ENCODE measurements at regions not wholly inside any gene's neighbourhood (a gene's known extent, or its start where the extent isn't known, plus 50 kb on each side); places are given as distances from the start of the nearest gene placed in this dataset.

DNA sequence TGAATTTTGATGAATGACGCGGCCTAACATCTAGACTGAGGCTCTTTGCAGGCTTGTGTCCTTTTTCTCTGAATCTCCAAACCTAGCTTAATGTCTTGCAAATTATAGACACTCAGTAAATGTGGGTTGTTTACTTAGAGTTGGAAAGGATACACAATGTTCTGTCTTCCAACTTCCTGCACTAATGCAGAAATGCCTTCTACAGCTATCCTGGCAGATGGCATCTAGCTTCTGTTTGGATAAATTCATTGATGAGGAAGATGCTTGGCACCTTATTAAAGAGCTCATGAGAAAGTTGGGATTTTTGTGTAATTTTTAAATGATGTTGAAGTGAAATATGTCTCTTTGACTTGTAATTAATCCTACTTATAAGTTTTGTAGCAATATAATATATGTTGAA lies 1822.2 kb downstream of the MAT2B start:
- no peak for DNase-seq
- H3K36me3 Mint-ChIP-seq: no peaks in the 10 kb centered on the region
- Histone ChIP-seq H3K9me3 (ENCODE audit: control insufficient read depth, insufficient read depth, low read length) (peaks cover 2% of the 10 kb centered on the region), H3K4me1 (ENCODE audit: control insufficient read depth, insufficient read depth, low read length) (no peaks in the 10 kb centered on the region), H3K36me3 (ENCODE audit: control insufficient read depth, insufficient read depth, low read length) (no peaks in the 10 kb centered on the region), H3K27me3 (ENCODE audit: control insufficient read depth, insufficient read depth, low read length) (no peaks in the 10 kb centered on the region), H3K4me3 (ENCODE audit: low read length) (no peak overlapping the region), H3K27ac (ENCODE audit: low read length) (no peak overlapping the region)
- H3K27me3 Mint-ChIP-seq (ENCODE audit: low read depth in 2 of 2): no peaks in the 10 kb centered on the region
- intact Hi-C loops (cut with micrococcal nuclease): no loop called here
- H3K9me3 Mint-ChIP-seq: peaks cover 2 to 6% of the 10 kb centered on the region in 2 donors
- WGBS (ENCODE audit: insufficient coverage): 100% methylated on average over 2 of the region's 2 CpGs
- H3K4me1 Mint-ChIP-seq: no peaks in the 10 kb centered on the region
- ATAC-seq: no peak
- no peak for TF ChIP-seq CTCF (IDR thresholded peaks at IDR 0.05)
- no peak overlapping the region for H3K4me3 Mint-ChIP-seq
- no peak overlapping the region for H3K27ac Mint-ChIP-seq

DNA sequence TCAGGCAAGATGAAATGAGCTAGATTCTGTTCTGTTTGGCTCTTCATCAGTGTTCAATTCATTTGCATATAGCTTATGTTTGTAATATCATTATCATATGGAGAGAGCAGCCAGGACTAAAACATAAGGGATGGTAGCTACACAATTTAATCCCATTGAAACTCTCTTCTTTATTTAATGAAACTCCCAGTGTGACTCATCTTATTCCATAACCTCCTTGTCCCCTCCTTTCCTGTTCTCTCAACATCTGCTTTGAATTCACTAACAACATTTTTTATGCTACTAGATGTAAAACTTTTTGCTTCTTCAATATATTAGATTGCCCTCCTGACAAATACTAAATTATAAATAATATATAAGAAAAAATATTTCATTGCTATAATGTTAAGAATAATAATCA lies 1823.4 kb downstream of the MAT2B start:
- Histone ChIP-seq H3K27ac (ENCODE audit: low read length) (no peak overlapping the region), H3K4me1 (ENCODE audit: control insufficient read depth, insufficient read depth, low read length) (no peaks in the 10 kb centered on the region), H3K27me3 (ENCODE audit: control insufficient read depth, insufficient read depth, low read length) (no peaks in the 10 kb centered on the region), H3K4me3 (ENCODE audit: low read length) (no peak overlapping the region), H3K36me3 (ENCODE audit: control insufficient read depth, insufficient read depth, low read length) (no peaks in the 10 kb centered on the region), H3K9me3 (ENCODE audit: control insufficient read depth, insufficient read depth, low read length) (no peaks in the 10 kb centered on the region)
- DNase-seq: no peak
- no peak for TF ChIP-seq CTCF (IDR thresholded peaks at IDR 0.05)
- Mint-ChIP-seq H3K27ac (no peak overlapping the region), H3K4me1 (no peaks in the 10 kb centered on the region), H3K4me3 (no peak overlapping the region), H3K27me3 (ENCODE audit: low read depth in 2 of 2) (no peaks in the 10 kb centered on the region), H3K9me3 (peaks cover 7 to 13% of the 10 kb centered on the region in 2 donors), H3K36me3 (no peaks in the 10 kb centered on the region)
- intact Hi-C loops (cut with micrococcal nuclease): no loop called here
- no peak for ATAC-seq

DNA sequence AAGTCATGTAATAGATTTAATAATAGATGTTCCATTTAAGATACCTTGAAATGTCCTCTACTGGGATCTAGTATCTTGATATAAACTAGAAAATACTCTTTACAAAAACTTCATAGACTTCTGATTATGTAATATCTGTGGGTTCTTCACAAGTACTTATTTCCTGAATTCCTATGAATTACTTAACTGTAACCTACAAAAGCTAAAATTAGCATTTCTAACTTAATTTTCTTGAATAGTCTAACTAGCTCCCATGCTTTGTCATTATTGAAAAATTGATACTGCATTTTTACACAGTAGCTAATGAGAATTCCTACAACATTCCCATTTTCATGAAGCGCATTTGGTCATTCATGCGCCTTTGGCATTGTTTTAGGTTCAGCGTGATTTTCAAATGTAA lies 1828.2 kb downstream of the MAT2B start:
- ATAC-seq (no peak), DNase-seq (no peak)
- WGBS (ENCODE audit: insufficient coverage): 86% methylated on average over 3 of the region's 3 CpGs
- Histone ChIP-seq H3K9me3 (ENCODE audit: control insufficient read depth, insufficient read depth, low read length) (no peaks in the 10 kb centered on the region), H3K27ac (ENCODE audit: low read length) (no peak overlapping the region), H3K27me3 (ENCODE audit: control insufficient read depth, insufficient read depth, low read length) (no peaks in the 10 kb centered on the region), H3K36me3 (ENCODE audit: control insufficient read depth, insufficient read depth, low read length) (no peaks in the 10 kb centered on the region), H3K4me3 (ENCODE audit: low read length) (no peak overlapping the region), H3K4me1 (ENCODE audit: control insufficient read depth, insufficient read depth, low read length) (no peaks in the 10 kb centered on the region)
- intact Hi-C loops (cut with micrococcal nuclease): no loop called here
- Mint-ChIP-seq H3K36me3 (no peaks in the 10 kb centered on the region), H3K27ac (no peak overlapping the region), H3K4me1 (no peaks in the 10 kb centered on the region), H3K4me3 (no peak overlapping the region), H3K27me3 (ENCODE audit: low read depth in 2 of 2) (no peaks in the 10 kb centered on the region), H3K9me3 (peaks cover 6 to 13% of the 10 kb centered on the region in 2 donors)
- no peak for TF ChIP-seq CTCF (IDR thresholded peaks at IDR 0.05)

- Histone ChIP-seq H3K36me3 (ENCODE audit: control insufficient read depth, insufficient read depth, low read length) (no peaks in the 10 kb centered on the region), H3K4me3 (ENCODE audit: low read length) (no peak overlapping the region), H3K9me3 (ENCODE audit: control insufficient read depth, insufficient read depth, low read length) (no peaks in the 10 kb centered on the region), H3K27ac (ENCODE audit: low read length) (no peak overlapping the region), H3K27me3 (ENCODE audit: control insufficient read depth, insufficient read depth, low read length) (no peaks in the 10 kb centered on the region), H3K4me1 (ENCODE audit: control insufficient read depth, insufficient read depth, low read length) (no peaks in the 10 kb centered on the region)
- Mint-ChIP-seq H3K36me3 (no peaks in the 10 kb centered on the region), H3K4me3 (no peak overlapping the region), H3K4me1 (no peaks in the 10 kb centered on the region), H3K27me3 (ENCODE audit: low read depth in 2 of 2) (no peaks in the 10 kb centered on the region), H3K9me3 (peaks cover 5 to 8% of the 10 kb centered on the region in 2 donors), H3K27ac (no peak overlapping the region)
- intact Hi-C loops (cut with micrococcal nuclease): no loop called here
- 17% methylated on average over 2 of the region's 2 CpGs for WGBS (ENCODE audit: insufficient coverage)
- DNase-seq (no peak), ATAC-seq (no peak)
- no peak for TF ChIP-seq CTCF (IDR thresholded peaks at IDR 0.05)
Observed at GRCh38 chr5:165334201-165334600, 1828.8 kb downstream of the MAT2B start.

All from natural killer cell (primary cell).